Tibial nerve (tissue), 4 donors: ENCODE measurements at regions not wholly inside any gene's neighbourhood (a gene's known extent, or its start where the extent isn't known, plus 50 kb on each side); places are given as distances from the start of the nearest gene placed in this dataset.

Source experiments
- DNase-seq, 2 donors: peaks; one replicate each; pipeline ENCODE4 v3.0.0-alpha.2; 2019; ENCODE audit warnings: low spot score in 2 of 2
- H3K27ac ChIP-seq, 4 donors: fragments of 200-600 bp; sonication (generic) in 3 of 4; one replicate each; pipeline ENCODE4 v1.5.1; 2017 to 2019; ENCODE audit warnings: mild to moderate bottlenecking in 1 of 4
- H3K27me3 ChIP-seq, 2 donors: fragments of 200-600 bp; sonication (generic) in 1 of 2; one replicate each; pipeline versions ENCODE4 v1.5.1 to v1.6.0; 2017 to 2019
- H3K36me3 ChIP-seq, 3 donors: fragments of 200-600 bp; sonication (generic); one replicate each; pipeline ENCODE4 v1.5.1; 2018 to 2019
- H3K4me1 ChIP-seq, 4 donors: fragments of 200-600 bp; sonication (generic) in 3 of 4; one replicate each; pipeline ENCODE4 v1.5.1; 2017 to 2019
- H3K4me3 ChIP-seq, 4 donors: fragments of 200-600 bp; sonication (generic) in 3 of 4; one replicate each; pipeline ENCODE4 v1.5.1; 2017 to 2019; ENCODE audit warnings: mild to moderate bottlenecking in 1 of 4, moderate library complexity in 1 of 4
- H3K9me3 ChIP-seq, 4 donors: fragments of 200-600 bp; sonication (generic) in 3 of 4; one replicate each; pipeline ENCODE4 v1.5.1; 2017 to 2019
- CTCF ChIP-seq, 5 experiments: fragments of 200-600 bp in 3 of 5; fragments of 450-650 bp in 2 of 5; sonication (generic) in 3 of 5; IDR thresholded peaks; one replicate each; pipeline ENCODE4 v1.5.1; 2016 to 2019; ENCODE audit warnings: antibody characterized with exemption in 5 of 5, mild to moderate bottlenecking in 3 of 5, moderate library complexity in 2 of 5
- EP300 ChIP-seq, 2 donors: sonication (generic); formaldehyde crosslinking; IDR thresholded peaks; one replicate each; pipeline ENCODE4 v1.6.1; 2017; ENCODE audit warnings: antibody characterized with exemption in 2 of 2, mild to moderate bottlenecking in 1 of 2
- POLR2A ChIP-seq, 2 donors: fragments of 450-650 bp; IDR thresholded peaks; one replicate each; pipeline ENCODE4 v1.6.1; 2017; ENCODE audit warnings: antibody characterized with exemption in 2 of 2, mild to moderate bottlenecking in 2 of 2, moderate library complexity in 2 of 2
- WGBS, 2 donors: methylation state at CpG; one replicate each; pipeline ENCODE4 v1.1.5; 2018; 5-methylcytosine and 5-hydroxymethylcytosine counted together

- no peak overlapping the region for H3K27ac ChIP-seq
- H3K9me3 ChIP-seq: no peaks in the 10 kb centered on the region
- no peak overlapping the region for H3K4me3 ChIP-seq
- TF ChIP-seq CTCF (IDR thresholded peaks at IDR 0.05): no peak
- no peak for TF ChIP-seq POLR2A (IDR thresholded peaks at IDR 0.05)
- no peak for TF ChIP-seq EP300 (IDR thresholded peaks at IDR 0.05)
- no peaks in the 10 kb centered on the region for H3K4me1 ChIP-seq
- H3K27me3 ChIP-seq: no peaks in the 10 kb centered on the region
- 64 to 79% methylated on average over 5 of the region's 5 CpGs for WGBS, 2 donors
- no peaks in the 10 kb centered on the region for H3K36me3 ChIP-seq
- no peak for DNase-seq
Measured at GRCh38 chr11:71364806-71365205, 83.4 kb downstream of the DHCR7 start.

DNA sequence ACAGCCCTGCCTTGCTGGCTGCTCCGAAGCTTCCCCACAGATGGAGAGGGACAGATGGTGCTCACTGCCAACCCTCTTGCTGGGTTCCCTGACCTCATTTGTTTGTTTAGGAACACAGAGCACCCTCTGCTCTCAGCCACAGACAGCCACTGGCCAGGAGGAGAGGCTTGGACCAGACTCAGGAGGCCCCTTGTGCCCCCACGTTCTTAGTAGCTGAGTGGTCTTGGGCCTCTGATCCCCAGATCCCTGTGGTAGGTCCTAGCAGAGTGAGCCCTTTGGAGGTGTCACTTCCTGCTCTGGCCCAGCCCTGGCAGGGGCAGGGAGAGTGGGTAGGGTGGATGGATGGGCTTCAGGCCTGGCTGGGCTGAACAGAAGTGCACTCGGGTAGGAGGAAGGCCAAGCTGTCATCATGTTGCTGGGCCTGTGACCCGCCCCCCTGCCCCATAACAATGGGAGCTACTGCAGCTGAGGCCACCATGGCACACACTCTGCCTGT, 84.0 kb downstream of the DHCR7 start:
- Histone ChIP-seq H3K27me3 (no peaks in the 10 kb centered on the region), H3K4me3 (no peak overlapping the region), H3K27ac (no peak overlapping the region), H3K36me3 (no peaks in the 10 kb centered on the region), H3K4me1 (no peaks in the 10 kb centered on the region), H3K9me3 (no peaks in the 10 kb centered on the region)
- TF ChIP-seq CTCF (IDR thresholded peaks at IDR 0.05) (no peak), EP300 (IDR thresholded peaks at IDR 0.05) (no peak), POLR2A (IDR thresholded peaks at IDR 0.05) (no peak)
- no peak for DNase-seq
- 38 to 48% methylated on average over 3 to 4 of the region's 4 CpGs for WGBS, 2 donors

GRCh38 chr11:71363721-71364120, 84.5 kb downstream of the DHCR7 start:
- DNase-seq: no peak
- no peaks in the 10 kb centered on the region for H3K4me1 ChIP-seq
- no peaks in the 10 kb centered on the region for H3K27me3 ChIP-seq
- no peak overlapping the region for H3K4me3 ChIP-seq
- H3K9me3 ChIP-seq: no peaks in the 10 kb centered on the region
- H3K36me3 ChIP-seq: no peaks in the 10 kb centered on the region
- 91 to 95% methylated on average over 4 of the region's 4 CpGs for WGBS, 2 donors
- TF ChIP-seq CTCF (IDR thresholded peaks at IDR 0.05) (no peak), POLR2A (IDR thresholded peaks at IDR 0.05) (no peak), EP300 (IDR thresholded peaks at IDR 0.05) (no peak)
- no peak overlapping the region for H3K27ac ChIP-seq

DNA sequence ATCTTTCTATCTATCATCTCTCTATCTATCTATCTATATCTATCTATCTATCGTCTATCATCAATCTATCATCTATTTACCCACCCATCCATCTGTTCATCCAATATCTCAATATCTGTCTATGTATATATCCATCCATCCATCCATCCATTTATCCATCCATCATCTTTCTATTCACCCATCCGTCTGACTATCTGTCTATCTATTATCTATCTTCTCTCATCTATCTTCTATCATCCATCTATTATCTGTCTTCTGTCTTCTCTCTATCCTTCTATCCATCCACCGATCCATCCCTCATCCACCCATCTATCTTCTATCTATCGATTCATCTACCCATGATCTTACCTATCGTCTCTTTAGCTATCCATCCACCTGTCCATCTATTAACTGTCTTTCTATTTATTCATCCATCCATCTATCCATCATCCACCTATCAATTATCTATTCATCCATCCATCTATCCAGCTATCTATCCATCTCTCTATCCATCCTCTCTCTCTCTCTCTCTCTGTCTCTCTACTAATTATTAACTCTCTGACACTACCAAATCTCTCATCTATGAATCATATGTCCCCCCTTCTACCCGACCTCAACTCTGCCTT, 89.1 kb downstream of the DHCR7 start:
- 84 to 92% methylated on average over 6 of the region's 6 CpGs for WGBS, 2 donors
- no peak overlapping the region for H3K4me3 ChIP-seq
- TF ChIP-seq EP300 (IDR thresholded peaks at IDR 0.05): no peak
- TF ChIP-seq CTCF (IDR thresholded peaks at IDR 0.05): no peak
- no peak for TF ChIP-seq POLR2A (IDR thresholded peaks at IDR 0.05)
- DNase-seq: no peak
- no peaks in the 10 kb centered on the region for H3K9me3 ChIP-seq
- H3K4me1 ChIP-seq: no peaks in the 10 kb centered on the region
- no peaks in the 10 kb centered on the region for H3K27me3 ChIP-seq
- H3K36me3 ChIP-seq: no peaks in the 10 kb centered on the region
- H3K27ac ChIP-seq: no peak overlapping the region

GRCh38 chr11:71358122-71358728, 90.0 kb downstream of the DHCR7 start:
- 82 to 87% methylated on average over 10 of the region's 10 CpGs for WGBS, 2 donors
- no peaks in the 10 kb centered on the region for H3K4me1 ChIP-seq
- DNase-seq: no peak
- H3K9me3 ChIP-seq: no peaks in the 10 kb centered on the region
- H3K36me3 ChIP-seq: no peaks in the 10 kb centered on the region
- TF ChIP-seq EP300 (IDR thresholded peaks at IDR 0.05): no peak
- no peak for TF ChIP-seq POLR2A (IDR thresholded peaks at IDR 0.05)
- no peak for TF ChIP-seq CTCF (IDR thresholded peaks at IDR 0.05)
- H3K4me3 ChIP-seq: no peak overlapping the region
- no peak overlapping the region for H3K27ac ChIP-seq
- no peaks in the 10 kb centered on the region for H3K27me3 ChIP-seq
